H1 (cell line): ENCODE measurements at regions not wholly inside any gene's neighbourhood (a gene's known extent, or its start where the extent isn't known, plus 50 kb on each side); places are given as distances from the start of the nearest gene placed in this dataset.

Source experiments
- CTCF ChIA-PET: fragments of 300-600 bp; sonication (Branson Sonifier 250); formaldehyde crosslinking; loops from one replicate; lab custom pipeline; 2021; ENCODE audit not compliant: partially characterized antibody; lab: Charles Lee
- POLR2A ChIA-PET: fragments of 300-600 bp; sonication (Branson Sonifier 250); formaldehyde crosslinking; loops from one replicate; lab custom pipeline; 2021; ENCODE audit warnings: inconsistent platforms; ENCODE audit not compliant: partially characterized antibody; lab: Charles Lee
- DNase-seq, 2 experiments: peaks; one replicate each; pipeline versions ENCODE4 v3.0.0 to v3.0.0-alpha.2; 2010 to 2022; ENCODE audit warnings: low spot score in 2 of 2, low read depth in 1 of 2, mixed read lengths in 1 of 2
- FAIRE-seq: peaks from 2 replicates; lab custom pipeline; 2011; peaks lifted over from hg19 to GRCh38; lab: Jason Lieb, UNC
- H2AFZ ChIP-seq: 2 replicates; pipeline ENCODE4 v1.8.1; 2012; ENCODE audit warnings: low read length, inconsistent platforms
- H2AK5ac ChIP-seq: 2 replicates; pipeline ENCODE4 v1.6.1; 2013; ENCODE audit warnings: low read depth, low read length
- H2BK120ac ChIP-seq: replicated peaks from 2 replicates; pipeline ENCODE3; 2013; ENCODE audit warnings: low read depth, low read length, inconsistent platforms
- H2BK12ac ChIP-seq: 2 replicates; pipeline ENCODE4 v1.6.1; 2013; ENCODE audit warnings: low read depth, low read length
- H2BK15ac ChIP-seq: 2 replicates; pipeline ENCODE4 v1.6.1; 2013; ENCODE audit warnings: low read length
- H2BK20ac ChIP-seq: 2 replicates; pipeline ENCODE4 v1.6.1; 2013; ENCODE audit warnings: low read length
- H2BK5ac ChIP-seq: 2 replicates; pipeline ENCODE4 v1.6.1; 2013; ENCODE audit warnings: low read depth, low read length
- H3K14ac ChIP-seq: 2 replicates; pipeline ENCODE4 v1.6.1; 2013; ENCODE audit warnings: inconsistent platforms; ENCODE audit not compliant: insufficient read length
- H3K18ac ChIP-seq: 2 replicates; pipeline ENCODE4 v1.6.1; 2013; ENCODE audit warnings: low read length; ENCODE audit errors: extremely low read depth
- H3K23ac ChIP-seq: 2 replicates; pipeline ENCODE4 v1.6.1; 2013; ENCODE audit warnings: inconsistent platforms; ENCODE audit not compliant: insufficient read length
- H3K23me2 ChIP-seq: 2 replicates; pipeline ENCODE4 v1.6.1; 2013; ENCODE audit warnings: low read depth, low read length
- H3K27ac ChIP-seq: 2 replicates; pipeline ENCODE4 v1.6.1; 2011; ENCODE audit warnings: low read depth, low read length, inconsistent platforms
- H3K27me3 ChIP-seq, 4 experiments: replicated peaks in 1 of 4; 1 replicate in 1 of 4; 2 replicates in 3 of 4; pipeline versions ENCODE4 v1.6.1 to v1.8.1; 2011 to 2013; ENCODE audit warnings: low read length in 3 of 4, mild to moderate bottlenecking in 3 of 4, inconsistent platforms in 2 of 4, mixed read lengths in 2 of 4, moderate library complexity in 1 of 4; ENCODE audit not compliant: control insufficient read depth in 3 of 4, insufficient read depth in 3 of 4; ENCODE audit errors: extremely low read depth in 1 of 4
- H3K36me3 ChIP-seq, 4 experiments: 2 replicates each; pipeline versions ENCODE4 v1.6.1 to v1.8.1; 2011 to 2013; ENCODE audit warnings: mild to moderate bottlenecking in 4 of 4, low read length in 3 of 4, moderate library complexity in 2 of 4, control low read depth in 1 of 4, inconsistent platforms in 1 of 4; ENCODE audit not compliant: insufficient read depth in 4 of 4, control insufficient read depth in 2 of 4
- H3K4ac ChIP-seq: replicated peaks from 2 replicates; pipeline ENCODE3; 2013; ENCODE audit warnings: low read length, low read depth, mixed read lengths, inconsistent platforms; ENCODE audit not compliant: insufficient read length
- H3K4me1 ChIP-seq, 4 experiments: replicated peaks in 1 of 4; 1 replicate in 1 of 4; 2 replicates in 3 of 4; pipeline versions ENCODE4 v1.6.1 to v1.8.1; 2011 to 2013; ENCODE audit warnings: low read length in 3 of 4, inconsistent platforms in 2 of 4, mixed read lengths in 1 of 4; ENCODE audit not compliant: insufficient read depth in 4 of 4, control insufficient read depth in 3 of 4
- H3K4me2 ChIP-seq, 2 experiments: 2 replicates each; pipeline versions ENCODE4 v1.6.1 to v1.8.1; 2011 to 2013; ENCODE audit warnings: low read depth in 2 of 2, low read length in 2 of 2, control low read depth in 1 of 2, inconsistent platforms in 1 of 2, mild to moderate bottlenecking in 1 of 2; ENCODE audit not compliant: insufficient read depth in 1 of 2
- H3K4me3 ChIP-seq, 4 experiments: fragments of 200-600, 300-600 bp in 1 of 4; sonication (generic), shearing (Covaris generic), sonication (Bioruptor Twin) in 1 of 4; 2 replicates each; pipeline versions ENCODE4 v1.5.1 to v1.8.1; 2011 to 2016; ENCODE audit warnings: low read length in 4 of 4, low read depth in 3 of 4, control low read depth in 2 of 4, inconsistent platforms in 2 of 4, mild to moderate bottlenecking in 2 of 4, mixed read lengths in 1 of 4, moderate library complexity in 1 of 4; ENCODE audit not compliant: insufficient read depth in 2 of 4; ENCODE audit errors: extremely low read depth in 1 of 4
- H3K56ac ChIP-seq: replicated peaks from 2 replicates; pipeline ENCODE3; 2013; ENCODE audit warnings: low read depth, mild to moderate bottlenecking, mixed read lengths, low read length, inconsistent platforms; ENCODE audit not compliant: insufficient read length
- H3K79me1 ChIP-seq: 2 replicates; pipeline ENCODE4 v1.6.1; 2013; ENCODE audit warnings: low read depth, low read length, control low read depth
- H3K79me2 ChIP-seq, 2 experiments: 2 replicates each; pipeline versions ENCODE4 v1.6.1 to v1.8.1; 2012 to 2013; ENCODE audit warnings: low read length in 2 of 2, mild to moderate bottlenecking in 2 of 2, inconsistent platforms in 1 of 2; ENCODE audit not compliant: insufficient read depth in 2 of 2, control insufficient read depth in 1 of 2
- H3K9ac ChIP-seq, 4 experiments: replicated peaks in 1 of 4; 1 replicate in 1 of 4; 2 replicates in 3 of 4; pipeline versions ENCODE4 v1.6.1 to v1.8.1; 2011 to 2013; ENCODE audit warnings: low read depth in 3 of 4, low read length in 3 of 4, control low read depth in 2 of 4, mild to moderate bottlenecking in 2 of 4, moderate library complexity in 2 of 4, inconsistent platforms in 1 of 4; ENCODE audit errors: extremely low read depth in 1 of 4
- H3K9me3 ChIP-seq, 2 experiments: 2 replicates each; pipeline versions ENCODE4 v1.6.1 to v1.8.1; 2012 to 2013; ENCODE audit warnings: mild to moderate bottlenecking in 2 of 2, moderate library complexity in 2 of 2, control low read depth in 1 of 2, inconsistent platforms in 1 of 2, low read depth in 1 of 2, low read length in 1 of 2, mixed read lengths in 1 of 2; ENCODE audit not compliant: insufficient read depth in 2 of 2
- H4K20me1 ChIP-seq, 2 experiments: replicated peaks in 1 of 2; 2 replicates each; pipeline versions ENCODE3 to v1.8.1; 2011 to 2013; ENCODE audit warnings: inconsistent platforms in 2 of 2, low read length in 2 of 2, mild to moderate bottlenecking in 1 of 2; ENCODE audit not compliant: insufficient read depth in 2 of 2, control insufficient read depth in 1 of 2
- H4K5ac ChIP-seq: 2 replicates; pipeline ENCODE4 v1.6.1; 2013; ENCODE audit warnings: low read length, low read depth, mixed read lengths, inconsistent platforms; ENCODE audit not compliant: insufficient read length
- H4K8ac ChIP-seq: 2 replicates; pipeline ENCODE4 v1.8.0; 2013; ENCODE audit warnings: mild to moderate bottlenecking, moderate library complexity, low read length, inconsistent platforms; ENCODE audit not compliant: insufficient read depth; ENCODE audit errors: extremely low read depth
- H4K91ac ChIP-seq: replicated peaks from 2 replicates; pipeline ENCODE3; 2013; ENCODE audit warnings: low read length, mixed read lengths, inconsistent platforms; ENCODE audit not compliant: insufficient read length
- BRCA1 ChIP-seq: IDR thresholded peaks from 2 replicates; pipeline ENCODE4 v1.6.1; 2012; ENCODE audit warnings: low read depth, low read length, improper control_type of control experiment
- EGR1 ChIP-seq: IDR thresholded peaks from 2 replicates; pipeline ENCODE4 v1.6.1; 2011; ENCODE audit warnings: low read depth, low read length, borderline replicate concordance
- JUN ChIP-seq: IDR thresholded peaks from 2 replicates; pipeline ENCODE4 v1.6.1; 2011; ENCODE audit warnings: low read depth, mild to moderate bottlenecking, improper control_type of control experiment, low read length
- RAD21 ChIP-seq, 2 experiments: IDR thresholded peaks in 1 of 2; conservative IDR thresholded peaks in 1 of 2; 2 replicates each; pipeline ENCODE4 v1.6.1; 2011; ENCODE audit warnings: low read depth in 2 of 2, low read length in 2 of 2, improper control_type of control experiment in 1 of 2, inconsistent platforms in 1 of 2, mild to moderate bottlenecking in 1 of 2, moderate library complexity in 1 of 2
- SAP30 ChIP-seq: fragments of 300-600 bp; sonication (generic); IDR thresholded peaks from 2 replicates; pipeline ENCODE4 v1.7.1; 2012; ENCODE audit warnings: low read length, moderate library complexity, mild to moderate bottlenecking, inconsistent platforms; ENCODE audit not compliant: insufficient read depth, insufficient replicate concordance
- TAF7 ChIP-seq: optimal IDR thresholded peaks from 2 replicates; pipeline ENCODE3; 2011; ENCODE audit warnings: low read depth, mild to moderate bottlenecking, inconsistent platforms, low read length, moderate library complexity, borderline replicate concordance
- TBP ChIP-seq: IDR thresholded peaks from 2 replicates; pipeline ENCODE4 v1.6.1; 2011; ENCODE audit warnings: low read depth, low read length, improper control_type of control experiment
- TCF12 ChIP-seq: IDR thresholded peaks from 2 replicates; pipeline ENCODE4 v1.6.1; 2011; ENCODE audit warnings: low read depth, mild to moderate bottlenecking, low read length
- whole genome bisulfite sequencing, 2 experiments: shearing (Covaris generic) in 1 of 2; methylation state at CpG; one replicate each; pipeline versions ENCODE4 v1.1.6 to v1.1.7; 2013 to 2015; ENCODE audit warnings: low lambda C conversion rate in 2 of 2, mixed read lengths in 2 of 2, inconsistent platforms in 1 of 2, low coverage in 1 of 2, missing lambda C conversion rate in 1 of 2; ENCODE audit not compliant: insufficient replicate concordance in 2 of 2, insufficient coverage in 1 of 2, insufficient read length in 1 of 2; ENCODE audit errors: extremely low coverage in 1 of 2, missing lambda C conversion rate in 1 of 2; 5-methylcytosine and 5-hydroxymethylcytosine counted together
- TF ChIP-seq, protein P1 (sequence below): IDR thresholded peaks from 2 replicates; pipeline ENCODE4 v1.6.1; 2011; ENCODE audit warnings: low read depth, mild to moderate bottlenecking, low read length; ENCODE audit not compliant: insufficient read depth

DNA sequence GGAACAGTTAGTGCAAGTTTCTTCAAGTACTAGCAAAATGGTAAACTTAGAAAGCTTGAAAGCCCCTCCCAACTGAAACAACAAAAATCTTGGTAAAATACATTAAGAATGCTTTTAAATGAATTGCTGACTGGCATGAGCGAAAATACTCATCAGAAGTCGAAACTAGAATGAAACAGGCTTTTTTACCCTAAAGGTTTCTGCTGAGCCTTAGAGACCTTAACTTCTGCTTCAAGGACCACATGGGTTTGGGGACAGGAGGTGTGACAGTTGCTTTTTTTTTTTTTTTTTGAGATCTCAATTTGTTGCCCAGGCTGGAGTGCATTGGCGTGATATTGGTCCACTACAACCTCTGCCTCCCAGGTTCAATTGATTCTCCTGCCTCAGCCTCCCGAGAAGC is 100.3 kb downstream of the MTPAP start:
- Histone ChIP-seq H3K9ac (no peak overlapping the region), H4K8ac (no peak overlapping the region), H2BK12ac (no peak overlapping the region), H2AK5ac (no peak overlapping the region), H3K79me2 (no peaks in the 10 kb centered on the region), H3K4ac (no peak overlapping the region), H3K27ac (no peak overlapping the region), H4K91ac (no peak overlapping the region), H3K27me3 (no peaks in the 10 kb centered on the region), H3K4me3 (no peak overlapping the region), H3K9me3 (no peaks in the 10 kb centered on the region), H3K18ac (no peak overlapping the region), H2BK20ac (no peak overlapping the region), H2AFZ (no peak overlapping the region), H4K20me1 (no peaks in the 10 kb centered on the region), H3K79me1 (no peaks in the 10 kb centered on the region), H2BK5ac (no peak overlapping the region), H3K4me2 (no peak overlapping the region), H3K14ac (no peak overlapping the region), H3K56ac (no peak overlapping the region), H4K5ac (no peak overlapping the region), H3K4me1 (no peaks in the 10 kb centered on the region), H2BK15ac (no peak overlapping the region), H3K23ac (no peak overlapping the region), H2BK120ac (no peak overlapping the region), H3K23me2 (no peaks in the 10 kb centered on the region)
- WGBS, 2 experiments, result 92% methylated on average over 4 of the region's 4 CpGs; no CpG with 5 or more reads in 1 of the 2 experiments
- CTCF ChIA-PET, result interaction anchor here (1.1 kb wide), 1 partner anchor 246 kb away, joined by 3 read pairs; no protein-coding TSS in a partner anchor
- TF ChIP-seq JUN (no peak), BRCA1 (no peak), RAD21 (IDR thresholded peaks at IDR 0.05 in 1 of 2, conservative IDR thresholded peaks at IDR 0.05 in 1 of 2; ENCODE audit: low read depth in 2 of 2, low read length in 2 of 2) (no peak), TBP (no peak), TAF7 (no peak), TCF12 (no peak), EGR1 (no peak), SAP30 (no peak)
- TF ChIP-seq, protein P1, sequence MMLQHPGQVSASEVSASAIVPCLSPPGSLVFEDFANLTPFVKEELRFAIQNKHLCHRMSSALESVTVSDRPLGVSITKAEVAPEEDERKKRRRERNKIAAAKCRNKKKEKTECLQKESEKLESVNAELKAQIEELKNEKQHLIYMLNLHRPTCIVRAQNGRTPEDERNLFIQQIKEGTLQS, result no peak
- TF ChIP-seq, all 59 proteins: peak for 0
- POLR2A ChIA-PET, result no interaction called here
- DNase-seq (no peak), FAIRE-seq (no peak)
- no peaks in the 10 kb centered on the region for H3K36me3 ChIP-seq
